Activated B cell treated with CpG ODN at 0.5 μM for 24 hours (primary cell): ENCODE measurements at regions not wholly inside any gene's neighbourhood (a gene's known extent, or its start where the extent isn't known, plus 50 kb on each side); places are given as distances from the start of the nearest gene placed in this dataset.

Experiments used
- ATAC-seq: fragments of 200-7000 bp; cut with Tn5 transposase; one replicate; pipeline ENCODE4 v1.10.0; 2021; ENCODE audit warnings: low read depth, mild to moderate bottlenecking, moderate library complexity
- CTCF ChIA-PET: fragments of 350-600 bp; sonication (Branson Sonifier 250); formaldehyde crosslinking; loops from one replicate; lab custom pipeline; 2021; ENCODE audit warnings: antibody characterized with exemption; lab: Charles Lee
- POLR2A ChIA-PET: fragments of 350-600 bp; sonication (Branson Sonifier 250); formaldehyde crosslinking; loops from one replicate; lab custom pipeline; 2021; ENCODE audit warnings: antibody characterized with exemption; lab: Charles Lee
- DNase-seq: peaks from one replicate; pipeline ENCODE4 v3.0.0; 2022
- H3K27ac Mint-ChIP-seq: one replicate; pipeline ENCODE4 v1.8.0; 2020; ENCODE audit warnings: mixed read lengths
- H3K27me3 Mint-ChIP-seq: one replicate; pipeline ENCODE4 v1.8.0; 2021; ENCODE audit warnings: mixed read lengths
- H3K36me3 Mint-ChIP-seq: one replicate; pipeline ENCODE4 v1.8.0; 2021; ENCODE audit warnings: low read depth, mixed read lengths
- H3K4me1 Mint-ChIP-seq: one replicate; pipeline ENCODE4 v1.8.0; 2021; ENCODE audit warnings: mixed read lengths
- H3K4me3 Mint-ChIP-seq: one replicate; pipeline ENCODE4 v1.8.0; 2020; ENCODE audit warnings: mild to moderate bottlenecking, mixed read lengths
- H3K9me3 Mint-ChIP-seq: one replicate; pipeline ENCODE4 v1.8.0; 2020; ENCODE audit warnings: mixed read lengths
- CTCF ChIP-seq: fragments of 200-600 bp; IDR thresholded peaks from one replicate; pipeline ENCODE4 v1.8.0; 2022; ENCODE audit warnings: antibody characterized with exemption, mild to moderate bottlenecking
- intact Hi-C: fragments of 100-400 bp; cut with micrococcal nuclease; formaldehyde crosslinking; loops from one replicate; pipeline ENCODE4 v1.15.1; 2024

GRCh38 chr2:148592791-148593190 is 51.8 kb upstream of the EPC2 start:
- Mint-ChIP-seq H3K4me1 (no peaks in the 10 kb centered on the region), H3K27me3 (no peaks in the 10 kb centered on the region), H3K36me3 (no peaks in the 10 kb centered on the region), H3K9me3 (no peaks in the 10 kb centered on the region), H3K4me3 (no peak overlapping the region), H3K27ac (no peak overlapping the region)
- no peak for ATAC-seq
- POLR2A ChIA-PET = interaction anchor here (0.5 kb wide), 1 partner anchor 16 kb away, joined by 4 read pairs; no protein-coding TSS in a partner anchor
- intact Hi-C loops = no loop called here
- no peak for TF ChIP-seq CTCF
- CTCF ChIA-PET = interaction anchor here (0.6 kb wide), 1 partner anchor 106 kb away, joined by 3 read pairs; no protein-coding TSS in a partner anchor
- no peak for DNase-seq

- ATAC-seq = no peak
- Mint-ChIP-seq H3K36me3 (no peaks in the 10 kb centered on the region), H3K4me1 (no peaks in the 10 kb centered on the region), H3K27ac (no peak overlapping the region), H3K27me3 (peaks cover 5% of the 10 kb centered on the region), H3K9me3 (no peaks in the 10 kb centered on the region), H3K4me3 (no peak overlapping the region)
- ChIA-PET CTCF (no interaction called here), POLR2A (interaction anchor here (0.7 kb wide), 1 partner anchor 52 kb away, joined by 7 read pairs; no protein-coding TSS in a partner anchor)
- intact Hi-C loops = no loop called here
- no peak for DNase-seq
- no peak for TF ChIP-seq CTCF
Observed at GRCh38 chr2:148593421-148593820, 51.1 kb upstream of the EPC2 start.

- Mint-ChIP-seq H3K4me3 (no peak overlapping the region), H3K9me3 (no peaks in the 10 kb centered on the region), H3K4me1 (peaks cover under 1% of the 10 kb centered on the region), H3K36me3 (no peaks in the 10 kb centered on the region), H3K27ac (no peak overlapping the region), H3K27me3 (peaks cover 5% of the 10 kb centered on the region)
- DNase-seq (no peak), ATAC-seq (no peak)
- CTCF ChIA-PET = no interaction called here
- POLR2A ChIA-PET = no interaction called here
- no peak for TF ChIP-seq CTCF
- intact Hi-C loops = no loop called here
Observed at GRCh38 chr2:148594216-148594615, 50.3 kb upstream of the EPC2 start.
